ENCODE measurements at regions not wholly inside any gene's neighbourhood (a gene's known extent, or its start where the extent isn't known, plus 50 kb on each side); places are given as distances from the start of the nearest gene placed in this dataset.

- TF ChIP-seq CTCF (IDR thresholded peaks at IDR 0.05), result no peak
- TF ChIP-seq POLR2A (IDR thresholded peaks at IDR 0.05), result no peak
Measured at GRCh38 chr13:47719164-47719563, 281.9 kb downstream of the SUCLA2 start.
